IPS-11a (cell line): ENCODE measurements at regions not wholly inside any gene's neighbourhood (a gene's known extent, or its start where the extent isn't known, plus 50 kb on each side); places are given as distances from the start of the nearest gene placed in this dataset.

Experiments used
- H3K4me3 ChIP-seq: one replicate; pipeline ENCODE4 v1.5.1; 2013; ENCODE audit warnings: low read depth, low read length, control low read depth

GRCh38 chr2:34660741-34661140 is 1061.6 kb upstream of the FAM98A start:
- H3K4me3 ChIP-seq, result no peak overlapping the region

- no peak overlapping the region for H3K4me3 ChIP-seq
These were observed 1057.5 kb upstream of the FAM98A start for GRCh38 chr2:34656632-34657031.

- H3K4me3 ChIP-seq, result no peak overlapping the region
These were observed 1053.5 kb upstream of the FAM98A start for GRCh38 chr2:34652636-34653035.

GRCh38 chr2:34646901-34647300 is 1047.8 kb upstream of the FAM98A start:
- H3K4me3 ChIP-seq, result no peak overlapping the region

- H3K4me3 ChIP-seq, result no peak overlapping the region
These were observed 1033.2 kb upstream of the FAM98A start for GRCh38 chr2:34632327-34632726.

- H3K4me3 ChIP-seq, result no peak overlapping the region
These were observed 1027.9 kb upstream of the FAM98A start for GRCh38 chr2:34627003-34627402.

GRCh38 chr2:34604164-34604563 is 1005.1 kb upstream of the FAM98A start:
- no peak overlapping the region for H3K4me3 ChIP-seq

GRCh38 chr2:34602262-34602661 is 1003.2 kb upstream of the FAM98A start:
- no peak overlapping the region for H3K4me3 ChIP-seq

GRCh38 chr2:34601561-34601960 is 1002.5 kb upstream of the FAM98A start:
- H3K4me3 ChIP-seq, result no peak overlapping the region

- H3K4me3 ChIP-seq, result no peak overlapping the region
These were observed 979.5 kb upstream of the FAM98A start for GRCh38 chr2:34578641-34579040.

- H3K4me3 ChIP-seq, result no peak overlapping the region
These were observed 971.3 kb upstream of the FAM98A start for GRCh38 chr2:34570266-34570872.

GRCh38 chr2:34567128-34567527 is 968.0 kb upstream of the FAM98A start:
- H3K4me3 ChIP-seq, result no peak overlapping the region

GRCh38 chr2:34552337-34552736 is 953.2 kb upstream of the FAM98A start:
- H3K4me3 ChIP-seq, result no peak overlapping the region

- H3K4me3 ChIP-seq, result no peak overlapping the region
These were observed 950.7 kb upstream of the FAM98A start for GRCh38 chr2:34549710-34550345.

- H3K4me3 ChIP-seq, result no peak overlapping the region
These were observed 948.8 kb upstream of the FAM98A start for GRCh38 chr2:34547900-34548299.

GRCh38 chr2:34547340-34547739 is 948.2 kb upstream of the FAM98A start:
- no peak overlapping the region for H3K4me3 ChIP-seq

- no peak overlapping the region for H3K4me3 ChIP-seq
These were observed 946.5 kb upstream of the FAM98A start for GRCh38 chr2:34545486-34546136.

- no peak overlapping the region for H3K4me3 ChIP-seq
These were observed 935.7 kb upstream of the FAM98A start for GRCh38 chr2:34534761-34535160.

GRCh38 chr2:34534341-34534740 is 935.2 kb upstream of the FAM98A start:
- H3K4me3 ChIP-seq, result no peak overlapping the region

GRCh38 chr2:34533585-34534183 is 934.6 kb upstream of the FAM98A start:
- no peak overlapping the region for H3K4me3 ChIP-seq

- H3K4me3 ChIP-seq, result no peak overlapping the region
These were observed 930.9 kb upstream of the FAM98A start for GRCh38 chr2:34529965-34530364.

GRCh38 chr2:34523958-34524514 is 924.9 kb upstream of the FAM98A start:
- no peak overlapping the region for H3K4me3 ChIP-seq
